ENCODE measurements at regions not wholly inside any gene's neighbourhood (a gene's known extent, or its start where the extent isn't known, plus 50 kb on each side); places are given as distances from the start of the nearest gene placed in this dataset.

DNA sequence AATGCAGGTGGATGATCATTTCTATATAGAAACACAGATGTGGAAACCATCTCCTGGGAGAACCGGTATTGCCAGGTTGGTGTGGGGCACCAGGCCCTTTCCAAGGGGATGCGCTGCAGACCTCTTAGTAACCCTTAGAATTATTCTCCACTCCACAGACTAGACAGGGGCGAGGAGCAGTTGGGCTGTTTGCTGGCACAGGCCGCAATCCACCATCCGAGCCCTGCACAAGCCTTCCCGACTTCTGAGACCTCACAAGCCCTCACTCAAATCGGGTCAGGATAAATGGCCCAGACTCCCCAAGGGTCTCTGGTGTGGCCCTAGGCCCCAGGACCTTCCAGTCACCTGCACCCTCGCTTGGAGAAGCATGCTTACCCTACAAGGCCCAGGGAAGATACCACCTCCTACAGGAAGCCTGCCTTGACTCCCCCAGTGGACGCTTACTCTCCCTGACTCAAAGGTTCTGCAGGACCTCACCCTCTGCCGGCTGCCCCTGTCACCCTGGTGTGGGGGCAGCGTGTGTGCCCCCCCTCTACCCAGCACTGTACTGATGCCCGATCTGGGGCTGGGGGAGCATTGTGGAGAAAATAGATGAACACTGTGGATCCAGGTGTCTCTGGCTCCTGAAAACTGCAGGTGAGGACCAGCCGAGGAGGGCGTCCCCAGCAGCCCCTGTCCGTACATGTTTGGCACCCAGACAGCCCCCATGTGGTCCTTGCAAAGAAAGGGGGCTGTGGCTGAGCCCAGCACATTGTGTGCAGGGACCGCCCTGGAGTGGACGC lies 49.8 kb upstream of the ACSF3 start:
- H3K4me3 ChIP-seq (ENCODE audit: low read depth in 1 of 5, low read length in 5 of 5): no peak overlapping the region
- peaks cover 34 to 64% (median 55%) of the 10 kb centered on the region in 5 donors for H3K27me3 ChIP-seq (ENCODE audit: control insufficient read depth in 5 of 5, insufficient read depth in 4 of 5, low read length in 5 of 5)
- no peaks in the 10 kb centered on the region for H3K9me3 ChIP-seq (ENCODE audit: control insufficient read depth in 5 of 5, low read length in 5 of 5)
- no peaks in the 10 kb centered on the region for H3K4me1 ChIP-seq (ENCODE audit: control insufficient read depth in 5 of 5, insufficient read depth in 5 of 5, low read length in 5 of 5)
- no peak overlapping the region for H3K9ac ChIP-seq (ENCODE audit: low read length in 5 of 5)
- no peak overlapping the region for H3K27ac ChIP-seq (ENCODE audit: low read depth, low read length)
- no peaks in the 10 kb centered on the region for H3K36me3 ChIP-seq (ENCODE audit: control insufficient read depth in 5 of 5, insufficient read depth in 5 of 5, low read length in 5 of 5)

Measured in subcutaneous abdominal adipose tissue (tissue), 5 donors.